ENCODE measurements at regions not wholly inside any gene's neighbourhood (a gene's known extent, or its start where the extent isn't known, plus 50 kb on each side); places are given as distances from the start of the nearest gene placed in this dataset.
"Not testable (repeated sequence)": the region's sequence is repeated elsewhere in the genome, so short reads cannot be mapped to it uniquely, and the experiment has no call there.

GRCh38 chr13:44796597-44797490 lies 192.4 kb downstream of the NUFIP1 start:
- POLR2A ChIA-PET (ENCODE audit: low non-redundant PET) = no interaction called here
- DNase-seq (ENCODE audit: low spot score) = no peak
- H3K27ac ChIP-seq = no peak overlapping the region
- CTCF ChIA-PET = no interaction called here
- no peak for TF ChIP-seq CTCF (conservative IDR thresholded peaks at IDR 0.05; ENCODE audit: low read depth)

- CTCF ChIA-PET; H3K27ac ChIP-seq; DNase-seq (ENCODE audit: low spot score); POLR2A ChIA-PET (ENCODE audit: low non-redundant PET): not testable (repeated sequence)
Observed at GRCh38 chr13:44796039-44796438, 193.2 kb downstream of the NUFIP1 start.

- ChIA-PET CTCF (no interaction called here), POLR2A (ENCODE audit: low non-redundant PET) (no interaction called here)
- no peak overlapping the region for H3K27ac ChIP-seq
- no peak for DNase-seq (ENCODE audit: low spot score)
- TF ChIP-seq CTCF (conservative IDR thresholded peaks at IDR 0.05; ENCODE audit: low read depth) = no peak
Observed at GRCh38 chr13:44795176-44795575, 194.1 kb downstream of the NUFIP1 start.

GRCh38 chr13:44792096-44792495 lies 197.2 kb downstream of the NUFIP1 start:
- no peak for TF ChIP-seq CTCF (conservative IDR thresholded peaks at IDR 0.05; ENCODE audit: low read depth)
- ChIA-PET CTCF (no interaction called here), POLR2A (ENCODE audit: low non-redundant PET) (no interaction called here)
- no peak for DNase-seq (ENCODE audit: low spot score)
- no peak overlapping the region for H3K27ac ChIP-seq

- no peak for TF ChIP-seq CTCF (conservative IDR thresholded peaks at IDR 0.05; ENCODE audit: low read depth)
- POLR2A ChIA-PET (ENCODE audit: low non-redundant PET) = no interaction called here
- no peak for DNase-seq (ENCODE audit: low spot score)
- H3K27ac ChIP-seq = peak overlapping the region; percentile 77
- CTCF ChIA-PET = interaction anchor here (0.8 kb wide), 1 partner anchor 25 kb away, joined by 4 read pairs; no protein-coding TSS in a partner anchor
Observed at GRCh38 chr13:44790289-44790688, 199.0 kb downstream of the NUFIP1 start.

- no peak for TF ChIP-seq CTCF (conservative IDR thresholded peaks at IDR 0.05; ENCODE audit: low read depth)
- peak overlapping the region; percentile 33 for H3K27ac ChIP-seq
- no peak for DNase-seq (ENCODE audit: low spot score)
- POLR2A ChIA-PET (ENCODE audit: low non-redundant PET) = no interaction called here
- CTCF ChIA-PET = interaction anchor here (0.8 kb wide), 1 partner anchor 90 kb away, joined by 4 read pairs; no protein-coding TSS in a partner anchor
Observed at GRCh38 chr13:44787617-44788016, 201.7 kb downstream of the NUFIP1 start.

- POLR2A ChIA-PET (ENCODE audit: low non-redundant PET) = no interaction called here
- CTCF ChIA-PET = interaction anchor here (0.6 to 0.8 kb wide), 2 partner anchors 31 to 91 kb away, joined by 4 to 5 read pairs; no protein-coding TSS in a partner anchor
- no peak for DNase-seq (ENCODE audit: low spot score)
- H3K27ac ChIP-seq = no peak overlapping the region
- no peak for TF ChIP-seq CTCF (conservative IDR thresholded peaks at IDR 0.05; ENCODE audit: low read depth)
Observed at GRCh38 chr13:44786756-44787155, 202.5 kb downstream of the NUFIP1 start.
